PFSK-1 (cell line): ENCODE measurements at regions not wholly inside any gene's neighbourhood (a gene's known extent, or its start where the extent isn't known, plus 50 kb on each side); places are given as distances from the start of the nearest gene placed in this dataset.

Experiments
- POLR2AphosphoS5 ChIP-seq: IDR thresholded peaks from 2 replicates; pipeline ENCODE4 v1.6.1; 2012; ENCODE audit warnings: low read depth, mild to moderate bottlenecking, control low read depth, low read length, moderate library complexity
- TAF1 ChIP-seq: IDR thresholded peaks from 2 replicates; pipeline ENCODE4 v1.6.1; 2012; ENCODE audit warnings: low read length, control low read depth, borderline replicate concordance; ENCODE audit not compliant: insufficient read depth

DNA sequence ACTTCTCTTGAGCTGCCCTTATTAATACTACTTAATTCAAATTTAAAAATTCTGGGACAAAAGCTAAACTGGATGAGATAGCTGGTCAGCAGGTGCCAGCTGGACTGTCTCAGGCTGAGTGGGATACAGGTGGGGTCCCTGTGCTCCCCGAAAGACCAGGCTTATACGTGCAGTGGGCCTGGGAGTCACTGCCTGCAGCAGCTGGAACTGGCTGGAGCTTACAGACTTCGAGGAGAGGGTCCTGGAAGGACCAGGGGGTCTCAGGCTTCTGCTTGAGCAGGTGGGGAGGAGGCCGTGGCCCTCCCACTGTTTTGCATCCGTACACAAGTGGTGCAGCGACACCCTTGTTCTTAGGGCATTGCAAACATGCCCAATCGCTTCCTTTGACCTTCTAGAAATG lies 203.7 kb downstream of the GLRX3 start:
- TF ChIP-seq TAF1 = no peak
- TF ChIP-seq POLR2AphosphoS5 = no peak
